ENCODE measurements at regions not wholly inside any gene's neighbourhood (a gene's known extent, or its start where the extent isn't known, plus 50 kb on each side); places are given as distances from the start of the nearest gene placed in this dataset.

DNA sequence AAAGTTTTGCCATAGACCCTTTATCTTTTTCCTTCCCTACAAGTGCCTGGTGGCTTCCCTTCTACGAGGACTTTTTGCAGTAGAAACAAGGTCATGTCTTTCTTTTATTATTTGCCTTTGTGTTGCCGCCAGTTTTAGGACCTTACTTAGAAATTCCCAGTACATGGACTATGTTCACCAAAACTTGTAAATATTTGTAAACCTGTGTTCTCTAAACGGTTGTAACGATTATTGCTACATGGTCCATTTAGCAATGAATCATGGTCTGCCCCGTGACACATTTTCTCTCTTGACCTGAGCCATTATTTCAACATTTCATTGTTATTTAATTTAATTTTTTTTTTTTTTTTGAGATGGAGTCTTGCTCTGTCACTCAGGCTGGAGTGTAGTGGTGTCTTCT lies 110.7 kb downstream of the MFAP3L start:
- TF ChIP-seq CTCF (IDR thresholded peaks at IDR 0.05) (no peak), POLR2A (IDR thresholded peaks at IDR 0.05) (no peak), EP300 (IDR thresholded peaks at IDR 0.05) (no peak), POLR2AphosphoS5 (IDR thresholded peaks at IDR 0.05) (no peak)

Measured in suprapubic skin (tissue), 4 donors.